HL-60 (cell line): ENCODE measurements at regions not wholly inside any gene's neighbourhood (a gene's known extent, or its start where the extent isn't known, plus 50 kb on each side); places are given as distances from the start of the nearest gene placed in this dataset.

Experiments
- DNase-seq, 2 experiments: peaks; one replicate each; pipeline ENCODE4 v3.0.0-alpha.2; 2010 to 2020; ENCODE audit warnings: low read depth in 1 of 2, low spot score in 1 of 2
- H3K27ac ChIP-seq: fragments of 250-450 bp; sonication (Bioruptor Pico); replicated peaks from 2 replicates; pipeline ENCODE4 v1.5.1; 2020; ENCODE audit warnings: mild to moderate bottlenecking, moderate library complexity
- H3K27me3 ChIP-seq: fragments of 250-450 bp; sonication (Bioruptor Pico); 2 replicates; pipeline ENCODE4 v1.5.1; 2021; ENCODE audit warnings: mild to moderate bottlenecking, moderate library complexity; ENCODE audit not compliant: insufficient read depth, poor library complexity, severe bottlenecking
- H3K4me3 ChIP-seq: replicated peaks from 2 replicates; pipeline ENCODE4 v1.5.1; 2011; ENCODE audit warnings: mild to moderate bottlenecking, control low read depth, low read length; ENCODE audit not compliant: insufficient read depth
- CTCF ChIP-seq: IDR thresholded peaks from one replicate; pipeline ENCODE4 v1.5.1; 2011; ENCODE audit warnings: low read length, control low read depth, inconsistent platforms; ENCODE audit not compliant: insufficient read depth
- GABPA ChIP-seq: IDR thresholded peaks from 2 replicates; pipeline ENCODE4 v1.6.1; 2012; ENCODE audit warnings: low read depth
- POLR2AphosphoS5 ChIP-seq: IDR thresholded peaks from 2 replicates; pipeline ENCODE4 v1.6.1; 2012; ENCODE audit warnings: low read depth
- SPI1 ChIP-seq: IDR thresholded peaks from 2 replicates; pipeline ENCODE4 v1.6.1; 2012; ENCODE audit warnings: low read depth, mild to moderate bottlenecking, borderline replicate concordance
- TF ChIP-seq, protein P1 (sequence below): IDR thresholded peaks from 2 replicates; pipeline ENCODE4 v1.6.1; 2012; ENCODE audit warnings: low read depth; ENCODE audit not compliant: insufficient replicate concordance

GRCh38 chr7:81604075-81604807, 165.6 kb downstream of the HGF start:
- H3K27me3 ChIP-seq = no peaks in the 10 kb centered on the region
- no peak for DNase-seq
- H3K27ac ChIP-seq = no peak overlapping the region
- TF ChIP-seq GABPA = no peak
- no peak for TF ChIP-seq POLR2AphosphoS5
- no peak for TF ChIP-seq SPI1
- TF ChIP-seq, protein P1, sequence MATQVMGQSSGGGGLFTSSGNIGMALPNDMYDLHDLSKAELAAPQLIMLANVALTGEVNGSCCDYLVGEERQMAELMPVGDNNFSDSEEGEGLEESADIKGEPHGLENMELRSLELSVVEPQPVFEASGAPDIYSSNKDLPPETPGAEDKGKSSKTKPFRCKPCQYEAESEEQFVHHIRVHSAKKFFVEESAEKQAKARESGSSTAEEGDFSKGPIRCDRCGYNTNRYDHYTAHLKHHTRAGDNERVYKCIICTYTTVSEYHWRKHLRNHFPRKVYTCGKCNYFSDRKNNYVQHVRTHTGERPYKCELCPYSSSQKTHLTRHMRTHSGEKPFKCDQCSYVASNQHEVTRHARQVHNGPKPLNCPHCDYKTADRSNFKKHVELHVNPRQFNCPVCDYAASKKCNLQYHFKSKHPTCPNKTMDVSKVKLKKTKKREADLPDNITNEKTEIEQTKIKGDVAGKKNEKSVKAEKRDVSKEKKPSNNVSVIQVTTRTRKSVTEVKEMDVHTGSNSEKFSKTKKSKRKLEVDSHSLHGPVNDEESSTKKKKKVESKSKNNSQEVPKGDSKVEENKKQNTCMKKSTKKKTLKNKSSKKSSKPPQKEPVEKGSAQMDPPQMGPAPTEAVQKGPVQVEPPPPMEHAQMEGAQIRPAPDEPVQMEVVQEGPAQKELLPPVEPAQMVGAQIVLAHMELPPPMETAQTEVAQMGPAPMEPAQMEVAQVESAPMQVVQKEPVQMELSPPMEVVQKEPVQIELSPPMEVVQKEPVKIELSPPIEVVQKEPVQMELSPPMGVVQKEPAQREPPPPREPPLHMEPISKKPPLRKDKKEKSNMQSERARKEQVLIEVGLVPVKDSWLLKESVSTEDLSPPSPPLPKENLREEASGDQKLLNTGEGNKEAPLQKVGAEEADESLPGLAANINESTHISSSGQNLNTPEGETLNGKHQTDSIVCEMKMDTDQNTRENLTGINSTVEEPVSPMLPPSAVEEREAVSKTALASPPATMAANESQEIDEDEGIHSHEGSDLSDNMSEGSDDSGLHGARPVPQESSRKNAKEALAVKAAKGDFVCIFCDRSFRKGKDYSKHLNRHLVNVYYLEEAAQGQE = no peak
- TF ChIP-seq CTCF = no peak
- H3K4me3 ChIP-seq = no peak overlapping the region

DNA sequence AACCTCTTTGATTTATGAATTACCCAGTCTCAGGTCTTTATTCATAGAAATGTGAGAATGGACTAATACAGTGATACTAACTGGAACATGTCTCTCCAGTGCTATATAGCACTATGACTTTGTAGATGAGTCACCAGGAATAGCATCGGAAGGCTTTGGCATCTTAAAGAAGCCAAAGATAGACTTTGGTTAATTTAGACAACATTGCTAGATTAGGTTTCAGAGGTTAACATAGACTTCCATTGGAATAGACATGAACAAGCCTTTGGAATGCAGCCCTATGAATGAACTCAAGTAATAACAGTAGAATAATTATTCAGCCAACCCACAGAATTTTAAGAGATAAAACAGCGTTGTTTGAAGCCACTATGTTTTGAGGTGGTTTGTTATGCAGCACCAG, 169.2 kb downstream of the HGF start:
- DNase-seq = no peak
- no peak for TF ChIP-seq POLR2AphosphoS5
- TF ChIP-seq, protein P1 = no peak
- no peak for TF ChIP-seq SPI1
- TF ChIP-seq GABPA = no peak
- no peak for TF ChIP-seq CTCF
- H3K27me3 ChIP-seq = no peaks in the 10 kb centered on the region
- H3K4me3 ChIP-seq = no peak overlapping the region
- H3K27ac ChIP-seq = no peak overlapping the region

GRCh38 chr7:81598951-81599350, 170.9 kb downstream of the HGF start:
- Histone ChIP-seq H3K27ac (no peak overlapping the region), H3K4me3 (no peak overlapping the region), H3K27me3 (no peaks in the 10 kb centered on the region)
- no peak for DNase-seq
- TF ChIP-seq, protein P1 = no peak
- no peak for TF ChIP-seq POLR2AphosphoS5
- no peak for TF ChIP-seq SPI1
- no peak for TF ChIP-seq CTCF
- no peak for TF ChIP-seq GABPA
